Caco-2 (cell line): ENCODE measurements at regions not wholly inside any gene's neighbourhood (a gene's known extent, or its start where the extent isn't known, plus 50 kb on each side); places are given as distances from the start of the nearest gene placed in this dataset.

ENCODE experiments used
- BruUV-seq: library from RNA; stranded (reverse); fragments of 400-500 nt; replicated peaks from 2 replicates; lab custom pipeline; 2021; lab: Mats Ljungman, UMichigan
- CTCF ChIA-PET: fragments of 300-600 bp; sonication (Branson Sonifier 250); formaldehyde crosslinking; loops from one replicate; lab custom pipeline; 2022; ENCODE audit warnings: antibody characterized with exemption; lab: Charles Lee
- POLR2A ChIA-PET: fragments of 300-600 bp; sonication (Branson Sonifier 250); formaldehyde crosslinking; loops from one replicate; lab custom pipeline; 2022; ENCODE audit warnings: antibody characterized with exemption; lab: Charles Lee
- DNase-seq, 2 experiments: peaks; one replicate each; pipeline versions ENCODE4 v3.0.0 to v3.0.0-alpha.2; 2020 to 2022
- H3K27me3 ChIP-seq: replicated peaks from 2 replicates; pipeline ENCODE4 v1.6.0; 2011; ENCODE audit warnings: low read length; ENCODE audit not compliant: control insufficient read depth, insufficient read depth
- H3K36me3 ChIP-seq: 2 replicates; pipeline ENCODE4 v1.5.1; 2011; ENCODE audit warnings: low read length; ENCODE audit not compliant: control insufficient read depth, insufficient read depth
- H3K4me1 ChIP-seq: fragments of 250-450 bp; sonication (Bioruptor Pico); 2 replicates; pipeline ENCODE4 v1.5.1; 2020; ENCODE audit warnings: mild to moderate bottlenecking
- H3K4me3 ChIP-seq: 2 replicates; pipeline ENCODE4 v1.5.1; 2011; ENCODE audit warnings: low read depth, mild to moderate bottlenecking, control low read depth, low read length
- H3K9me3 ChIP-seq: fragments of 250-450 bp; sonication (Bioruptor Pico); 2 replicates; pipeline ENCODE4 v1.5.1; 2020; ENCODE audit warnings: mild to moderate bottlenecking, moderate library complexity
- H3K27ac Mint-ChIP-seq: one replicate; pipeline ENCODE4 v1.8.0; 2022; ENCODE audit warnings: mixed read lengths; ENCODE audit not compliant: unreplicated experiment
- H3K27me3 Mint-ChIP-seq: one replicate; pipeline ENCODE4 v1.8.0; 2022; ENCODE audit warnings: mixed read lengths; ENCODE audit not compliant: insufficient read depth, unreplicated experiment
- H3K36me3 Mint-ChIP-seq: one replicate; pipeline ENCODE4 v1.8.0; 2022; ENCODE audit warnings: mild to moderate bottlenecking, mixed read lengths; ENCODE audit not compliant: insufficient read depth, unreplicated experiment
- H3K4me1 Mint-ChIP-seq: one replicate; pipeline ENCODE4 v1.8.0; 2022; ENCODE audit warnings: low read depth, mixed read lengths; ENCODE audit not compliant: unreplicated experiment
- H3K4me3 Mint-ChIP-seq: one replicate; pipeline ENCODE4 v1.8.0; 2022; ENCODE audit warnings: mild to moderate bottlenecking, moderate library complexity, mixed read lengths; ENCODE audit not compliant: unreplicated experiment
- H3K9me3 Mint-ChIP-seq: one replicate; pipeline ENCODE4 v1.8.0; 2022; ENCODE audit warnings: mixed read lengths; ENCODE audit not compliant: unreplicated experiment
- intact Hi-C: fragments of 100-400 bp; cut with micrococcal nuclease; formaldehyde crosslinking; loops from one replicate; pipeline ENCODE4 v1.10.0; 2022; ENCODE audit not compliant: unreplicated experiment
- TF ChIP-seq, protein P1 (sequence below), 2 experiments: fragments of 200-600 bp in 1 of 2; IDR thresholded peaks; 1 replicate in 1 of 2; 2 replicates in 1 of 2; pipeline versions ENCODE4 v1.5.1 to v1.8.0; 2011 to 2022; ENCODE audit warnings: antibody characterized with exemption in 1 of 2, control low read depth in 1 of 2, inconsistent platforms in 1 of 2, low read depth in 1 of 2, low read length in 1 of 2, mild to moderate bottlenecking in 1 of 2, moderate library complexity in 1 of 2; ENCODE audit not compliant: insufficient read depth in 1 of 2, severe bottlenecking in 1 of 2, unreplicated experiment in 1 of 2

DNA sequence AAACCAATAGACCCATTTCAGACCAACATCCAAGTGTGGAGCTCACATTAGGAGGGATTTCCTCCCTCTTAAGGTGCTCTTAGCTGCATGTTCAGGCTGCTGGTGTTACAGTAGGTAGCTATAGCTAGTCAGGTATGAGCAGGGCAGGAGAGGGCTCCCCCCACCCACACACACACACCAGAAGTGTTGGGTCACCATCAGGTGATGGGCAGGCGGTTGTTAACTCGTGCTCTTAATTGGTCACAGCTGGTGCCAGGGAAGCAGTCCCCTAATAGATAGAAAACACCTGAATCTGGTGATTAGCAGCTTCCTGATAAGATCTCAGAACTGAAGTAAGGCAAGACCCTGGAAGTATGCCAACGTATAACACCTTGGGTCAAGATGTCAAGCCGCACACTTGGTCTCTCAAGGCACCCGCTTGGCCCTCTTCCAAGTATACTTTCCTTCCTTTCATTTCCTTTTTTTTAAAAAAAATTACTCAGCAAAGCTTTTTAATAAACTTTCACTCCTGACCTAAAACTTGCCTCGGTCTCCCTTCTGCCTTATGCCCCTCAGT, 532.4 kb downstream of the DNAH5 start:
- intact Hi-C loops: no loop called here
- POLR2A ChIA-PET: no interaction called here
- H3K27me3 ChIP-seq: no peaks in the 10 kb centered on the region
- no TSS peak for BruUV-seq
- CTCF ChIA-PET: no interaction called here
- no peaks in the 10 kb centered on the region for H3K4me1 ChIP-seq
- Mint-ChIP-seq H3K27ac (no peak overlapping the region), H3K27me3 (no peaks in the 10 kb centered on the region), H3K4me1 (no peaks in the 10 kb centered on the region), H3K9me3 (no peaks in the 10 kb centered on the region), H3K36me3 (no peaks in the 10 kb centered on the region), H3K4me3 (no peak overlapping the region)
- TF ChIP-seq, protein P1, sequence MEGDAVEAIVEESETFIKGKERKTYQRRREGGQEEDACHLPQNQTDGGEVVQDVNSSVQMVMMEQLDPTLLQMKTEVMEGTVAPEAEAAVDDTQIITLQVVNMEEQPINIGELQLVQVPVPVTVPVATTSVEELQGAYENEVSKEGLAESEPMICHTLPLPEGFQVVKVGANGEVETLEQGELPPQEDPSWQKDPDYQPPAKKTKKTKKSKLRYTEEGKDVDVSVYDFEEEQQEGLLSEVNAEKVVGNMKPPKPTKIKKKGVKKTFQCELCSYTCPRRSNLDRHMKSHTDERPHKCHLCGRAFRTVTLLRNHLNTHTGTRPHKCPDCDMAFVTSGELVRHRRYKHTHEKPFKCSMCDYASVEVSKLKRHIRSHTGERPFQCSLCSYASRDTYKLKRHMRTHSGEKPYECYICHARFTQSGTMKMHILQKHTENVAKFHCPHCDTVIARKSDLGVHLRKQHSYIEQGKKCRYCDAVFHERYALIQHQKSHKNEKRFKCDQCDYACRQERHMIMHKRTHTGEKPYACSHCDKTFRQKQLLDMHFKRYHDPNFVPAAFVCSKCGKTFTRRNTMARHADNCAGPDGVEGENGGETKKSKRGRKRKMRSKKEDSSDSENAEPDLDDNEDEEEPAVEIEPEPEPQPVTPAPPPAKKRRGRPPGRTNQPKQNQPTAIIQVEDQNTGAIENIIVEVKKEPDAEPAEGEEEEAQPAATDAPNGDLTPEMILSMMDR (IDR thresholded peaks at IDR 0.05; ENCODE audit: insufficient read depth in 1 of 2, low read depth in 1 of 2, low read length in 1 of 2, severe bottlenecking in 1 of 2, unreplicated experiment in 1 of 2): no peak
- no peak overlapping the region for H3K4me3 ChIP-seq
- DNase-seq: no peak
- H3K9me3 ChIP-seq: no peaks in the 10 kb centered on the region
- no peaks in the 10 kb centered on the region for H3K36me3 ChIP-seq

DNA sequence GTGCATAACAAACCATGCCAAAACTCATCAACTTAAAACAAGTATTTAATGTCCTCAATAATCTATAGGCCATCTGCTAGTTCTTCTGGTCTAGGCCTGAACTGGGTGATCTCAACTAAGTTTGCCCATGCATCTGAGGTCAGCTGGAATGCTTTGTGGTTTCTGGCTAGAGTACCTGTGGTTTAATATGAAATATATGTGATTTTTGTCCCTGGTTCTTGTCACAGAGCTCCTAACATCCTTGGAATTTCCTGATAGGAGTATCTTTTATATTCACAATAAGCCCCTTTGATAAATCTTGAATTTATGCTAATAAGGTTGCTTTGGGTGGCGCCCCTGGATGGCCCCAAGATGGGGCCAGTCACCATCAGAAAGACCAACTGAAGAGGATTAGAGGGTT, 535.9 kb downstream of the DNAH5 start:
- Mint-ChIP-seq H3K4me3 (no peak overlapping the region), H3K36me3 (no peaks in the 10 kb centered on the region), H3K27ac (no peak overlapping the region), H3K27me3 (peaks cover 2% of the 10 kb centered on the region), H3K9me3 (no peaks in the 10 kb centered on the region), H3K4me1 (no peaks in the 10 kb centered on the region)
- no peak for DNase-seq
- no peaks in the 10 kb centered on the region for H3K4me1 ChIP-seq
- H3K4me3 ChIP-seq: no peak overlapping the region
- intact Hi-C loops: no loop called here
- ChIA-PET CTCF (no interaction called here), POLR2A (no interaction called here)
- H3K9me3 ChIP-seq: no peaks in the 10 kb centered on the region
- H3K27me3 ChIP-seq: no peaks in the 10 kb centered on the region
- TF ChIP-seq, protein P1 (IDR thresholded peaks at IDR 0.05; ENCODE audit: insufficient read depth in 1 of 2, low read depth in 1 of 2, low read length in 1 of 2, severe bottlenecking in 1 of 2, unreplicated experiment in 1 of 2): no peak
- no peaks in the 10 kb centered on the region for H3K36me3 ChIP-seq
- no TSS peak for BruUV-seq

DNA sequence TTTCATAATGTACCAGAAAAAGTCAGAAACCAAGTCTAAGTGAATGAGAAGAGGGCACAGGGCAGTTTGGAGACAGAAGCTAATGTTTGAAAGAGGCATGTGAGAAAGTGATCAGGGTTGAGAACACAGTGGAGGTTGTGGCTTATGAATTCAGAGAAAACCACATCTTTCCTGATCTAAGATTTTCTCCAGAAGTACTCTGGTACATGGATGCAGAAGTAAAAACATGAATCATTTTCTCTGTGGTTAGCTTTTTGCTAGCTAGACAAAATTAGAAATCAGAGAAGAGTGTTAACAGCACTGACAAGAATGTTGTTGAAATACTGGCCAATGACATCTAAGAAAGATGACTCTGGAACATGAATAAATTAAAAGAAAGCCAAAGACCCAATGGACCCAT, 541.1 kb downstream of the DNAH5 start:
- TF ChIP-seq, protein P1 (IDR thresholded peaks at IDR 0.05; ENCODE audit: insufficient read depth in 1 of 2, low read depth in 1 of 2, low read length in 1 of 2, severe bottlenecking in 1 of 2, unreplicated experiment in 1 of 2): no peak
- H3K36me3 ChIP-seq: no peaks in the 10 kb centered on the region
- peaks cover 10% of the 10 kb centered on the region for H3K27me3 Mint-ChIP-seq

More for the DNA sequence above, 541.1 kb downstream of the DNAH5 start:
- Mint-ChIP-seq H3K4me1 (no peaks in the 10 kb centered on the region), H3K27ac (no peak overlapping the region), H3K9me3 (no peaks in the 10 kb centered on the region), H3K4me3 (no peak overlapping the region), H3K36me3 (no peaks in the 10 kb centered on the region)
- H3K4me1 ChIP-seq: no peaks in the 10 kb centered on the region
- BruUV-seq: no TSS peak
- ChIA-PET POLR2A (no interaction called here), CTCF (no interaction called here)
- H3K27me3 ChIP-seq: no peaks in the 10 kb centered on the region
- intact Hi-C loops: no loop called here
- H3K9me3 ChIP-seq: no peaks in the 10 kb centered on the region
- no peak for DNase-seq
- H3K4me3 ChIP-seq: no peak overlapping the region
